Prostate gland (tissue), 2 donors: ENCODE measurements at regions not wholly inside any gene's neighbourhood (a gene's known extent, or its start where the extent isn't known, plus 50 kb on each side); places are given as distances from the start of the nearest gene placed in this dataset.

Experiments used
- DNase-seq: peaks from one replicate; pipeline ENCODE4 v3.0.0-alpha.2; 2019; ENCODE audit warnings: low spot score
- H3K27ac ChIP-seq, 2 donors: fragments of 200-600 bp; sonication (generic); 2 replicates each; pipeline ENCODE4 v1.5.1; 2017 to 2019
- H3K27me3 ChIP-seq: fragments of 200-600 bp; sonication (generic); replicated peaks from 2 replicates; pipeline ENCODE4 v1.5.1; 2019; ENCODE audit not compliant: insufficient read depth
- H3K36me3 ChIP-seq, 2 donors: fragments of 200-600 bp; sonication (generic); 1 replicate in 1 of 2; 2 replicates in 1 of 2; pipeline versions ENCODE4 v1.5.1 to v1.8.1; 2017 to 2019
- H3K4me1 ChIP-seq: fragments of 200-600 bp; sonication (generic); replicated peaks from 2 replicates; pipeline ENCODE4 v1.5.1; 2019
- H3K4me3 ChIP-seq, 2 donors: fragments of 200-600 bp; sonication (generic); 2 replicates each; pipeline ENCODE4 v1.5.1; 2017 to 2019
- H3K9me3 ChIP-seq: fragments of 200-600 bp; sonication (generic); 2 replicates; pipeline ENCODE4 v1.5.1; 2017
- CTCF ChIP-seq, 4 experiments: fragments of 200-600 bp in 2 of 4; fragments of 450-650 bp in 2 of 4; sonication (generic) in 2 of 4; IDR thresholded peaks; 1 replicate in 3 of 4; 2 replicates in 1 of 4; pipeline ENCODE4 v1.5.1; 2016 to 2019; ENCODE audit warnings: antibody characterized with exemption in 4 of 4, mild to moderate bottlenecking in 2 of 4, moderate library complexity in 2 of 4
- POLR2A ChIP-seq: fragments of 450-650 bp; IDR thresholded peaks from one replicate; pipeline ENCODE4 v1.6.1; 2016; ENCODE audit warnings: antibody characterized with exemption, mild to moderate bottlenecking
- POLR2AphosphoS5 ChIP-seq: sonication (generic); formaldehyde crosslinking; IDR thresholded peaks from one replicate; pipeline ENCODE4 v1.6.1; 2017; ENCODE audit warnings: antibody characterized with exemption
- WGBS: methylation state at CpG from one replicate; pipeline ENCODE4 v1.1.5; 2018; 5-methylcytosine and 5-hydroxymethylcytosine counted together
- intact Hi-C: fragments of 100-400 bp; cut with DNase I; formaldehyde crosslinking; loops from one replicate; pipeline ENCODE4 v1.14.2; 2022

GRCh38 chr3:8187996-8188395, 313.6 kb upstream of the LMCD1 start:
- Histone ChIP-seq H3K27me3 (no peaks in the 10 kb centered on the region), H3K4me1 (no peaks in the 10 kb centered on the region)
- 89% methylated on average over 5 of the region's 5 CpGs for WGBS

GRCh38 chr3:8189051-8189450, 312.6 kb upstream of the LMCD1 start:
- Histone ChIP-seq H3K36me3 (no peaks in the 10 kb centered on the region), H3K4me1 (no peaks in the 10 kb centered on the region), H3K27ac (no peak overlapping the region), H3K4me3 (no peak overlapping the region), H3K27me3 (no peaks in the 10 kb centered on the region), H3K9me3 (no peaks in the 10 kb centered on the region)
- intact Hi-C loops: no loop called here
- WGBS: 76% methylated on average over 1 of the region's 1 CpG
- TF ChIP-seq POLR2AphosphoS5: no peak
- no peak for TF ChIP-seq POLR2A
- no peak for DNase-seq

More at GRCh38 chr3:8187996-8188395, 313.6 kb upstream of the LMCD1 start:
- Histone ChIP-seq H3K9me3 (no peaks in the 10 kb centered on the region), H3K4me3 (no peak overlapping the region), H3K27ac (no peak overlapping the region), H3K36me3 (no peaks in the 10 kb centered on the region)
- no peak for DNase-seq
- no peak for TF ChIP-seq POLR2A
- no peak for TF ChIP-seq POLR2AphosphoS5
- TF ChIP-seq CTCF (IDR thresholded peaks at IDR 0.05): no peak
- intact Hi-C loops: no loop called here

GRCh38 chr3:8191406-8191805, 310.2 kb upstream of the LMCD1 start:
- WGBS: 100% methylated on average over 1 of the region's 1 CpG
- H3K27me3 ChIP-seq: no peaks in the 10 kb centered on the region
- H3K36me3 ChIP-seq: no peaks in the 10 kb centered on the region
- no peak for TF ChIP-seq CTCF (IDR thresholded peaks at IDR 0.05)
- no peak for TF ChIP-seq POLR2AphosphoS5
- no peak for TF ChIP-seq POLR2A
- intact Hi-C loops: no loop called here
- H3K27ac ChIP-seq: no peak overlapping the region
- no peaks in the 10 kb centered on the region for H3K4me1 ChIP-seq
- no peak for DNase-seq
- H3K9me3 ChIP-seq: no peaks in the 10 kb centered on the region
- H3K4me3 ChIP-seq: no peak overlapping the region

- TF ChIP-seq POLR2AphosphoS5 (no peak), CTCF (IDR thresholded peaks at IDR 0.05) (no peak), POLR2A (no peak)
- no peaks in the 10 kb centered on the region for H3K27me3 ChIP-seq
- H3K4me1 ChIP-seq: no peaks in the 10 kb centered on the region
- no peak overlapping the region for H3K4me3 ChIP-seq
- no peak overlapping the region for H3K27ac ChIP-seq
- no peaks in the 10 kb centered on the region for H3K9me3 ChIP-seq
- intact Hi-C loops: no loop called here
- no peak for DNase-seq
- no peaks in the 10 kb centered on the region for H3K36me3 ChIP-seq
- 90% methylated on average over 2 of the region's 2 CpGs for WGBS
Measured at GRCh38 chr3:8197384-8197783, 304.2 kb upstream of the LMCD1 start.

GRCh38 chr3:8198605-8199004, 303.0 kb upstream of the LMCD1 start:
- intact Hi-C loops: no loop called here
- WGBS: 92% methylated on average over 4 of the region's 4 CpGs
- DNase-seq: no peak

More at GRCh38 chr3:8198605-8199004, 303.0 kb upstream of the LMCD1 start:
- Histone ChIP-seq H3K27ac (no peak overlapping the region), H3K9me3 (no peaks in the 10 kb centered on the region), H3K4me1 (no peaks in the 10 kb centered on the region), H3K36me3 (no peaks in the 10 kb centered on the region), H3K4me3 (no peak overlapping the region), H3K27me3 (no peaks in the 10 kb centered on the region)
- TF ChIP-seq POLR2A: no peak
- TF ChIP-seq CTCF (IDR thresholded peaks at IDR 0.05): no peak
- TF ChIP-seq POLR2AphosphoS5: no peak
